Endothelial cell of hepatic sinusoid (primary cell): ENCODE measurements at regions not wholly inside any gene's neighbourhood (a gene's known extent, or its start where the extent isn't known, plus 50 kb on each side); places are given as distances from the start of the nearest gene placed in this dataset.
"Not testable (repeated sequence)": the region's sequence is repeated elsewhere in the genome, so short reads cannot be mapped to it uniquely, and the experiment has no call there.

ENCODE experiments used
- in situ Hi-C: cut with HindIII; loops from 2 replicates; pipeline ENCODE4 v1.10.0; 2017; ENCODE audit warnings: low sequenced_read_pairs

DNA sequence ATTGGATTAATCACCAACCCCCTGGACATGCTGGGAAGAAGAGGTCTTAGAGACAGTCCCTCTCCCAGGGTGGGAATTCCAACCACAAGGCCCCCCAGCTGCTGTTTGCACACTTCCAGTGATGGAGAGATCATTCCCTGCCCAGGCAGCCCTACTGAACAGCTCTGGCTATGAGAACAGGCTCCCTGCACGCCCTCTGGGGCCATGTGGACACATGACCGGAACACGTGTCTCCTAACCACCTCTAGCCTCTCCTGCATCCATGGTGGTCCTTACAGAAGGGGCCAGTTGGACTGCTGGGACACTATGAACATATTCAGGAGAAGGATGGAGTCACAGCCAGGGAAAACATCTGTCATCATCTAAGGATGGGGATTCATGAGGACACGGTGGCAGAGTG is 196.2 kb downstream of the MN1 start:
- in situ Hi-C loops = no loop called here

DNA sequence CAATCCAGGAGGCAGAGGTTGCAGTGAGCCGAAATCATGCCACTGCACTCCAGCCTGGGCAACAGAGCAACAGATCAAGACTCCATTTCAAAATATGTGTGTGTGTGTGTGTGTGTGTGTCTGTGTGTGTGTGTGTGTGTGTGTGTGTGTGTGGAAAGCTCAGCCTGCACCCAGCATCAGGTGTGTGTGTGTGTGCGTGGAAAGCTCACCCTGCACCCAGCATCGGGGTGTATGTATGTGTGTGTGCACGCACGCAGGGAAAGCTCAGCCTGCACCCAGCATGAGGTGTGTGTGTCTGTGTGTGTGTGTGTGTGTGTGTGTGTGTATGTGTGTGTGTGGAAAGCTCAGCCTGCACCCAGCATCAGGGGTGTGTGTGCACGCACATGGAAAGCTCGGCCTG is 193.8 kb downstream of the MN1 start:
- in situ Hi-C loops = not testable (repeated sequence)

DNA sequence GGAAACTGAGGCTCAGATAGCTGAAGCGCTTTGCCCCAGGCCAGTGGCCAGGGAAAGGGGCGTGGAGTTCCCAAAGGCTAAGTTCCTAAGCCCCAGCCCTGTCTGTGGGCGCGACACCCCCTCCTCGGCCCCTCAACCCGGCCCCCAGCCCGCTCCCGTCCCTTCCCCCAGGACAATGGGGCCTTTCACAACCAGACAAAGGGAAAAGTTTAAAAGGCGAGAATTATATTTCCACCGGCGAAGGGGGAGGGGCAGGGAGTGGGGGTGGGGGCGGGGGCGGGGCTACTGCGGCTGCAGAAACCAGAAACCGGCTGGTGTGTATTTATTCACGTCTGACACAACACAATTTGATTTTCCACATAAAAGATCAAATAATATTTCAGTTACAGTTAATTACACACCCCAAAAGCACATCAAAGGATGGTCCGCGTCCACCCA is 192.1 kb downstream of the MN1 start:
- in situ Hi-C loops = no loop called here

DNA sequence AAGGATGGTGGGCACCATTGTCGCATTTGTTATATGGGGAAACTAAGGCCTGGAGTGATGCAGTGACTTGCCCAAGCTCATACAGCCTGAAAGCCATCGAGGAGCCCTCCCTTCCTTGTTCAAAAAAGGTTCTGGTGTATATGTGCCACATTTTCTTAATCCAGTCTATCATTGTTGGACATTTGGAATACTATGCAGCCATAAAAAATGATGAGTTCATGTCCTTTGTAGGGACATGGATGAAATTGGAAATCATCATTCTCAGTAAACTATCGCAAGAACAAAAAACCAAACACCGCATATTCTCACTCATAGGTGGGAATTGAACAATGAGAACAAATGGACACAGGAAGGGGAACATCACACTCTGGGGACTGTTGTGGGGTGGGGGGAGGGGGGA is 191.4 kb downstream of the MN1 start:
- in situ Hi-C loops = not testable (repeated sequence)

DNA sequence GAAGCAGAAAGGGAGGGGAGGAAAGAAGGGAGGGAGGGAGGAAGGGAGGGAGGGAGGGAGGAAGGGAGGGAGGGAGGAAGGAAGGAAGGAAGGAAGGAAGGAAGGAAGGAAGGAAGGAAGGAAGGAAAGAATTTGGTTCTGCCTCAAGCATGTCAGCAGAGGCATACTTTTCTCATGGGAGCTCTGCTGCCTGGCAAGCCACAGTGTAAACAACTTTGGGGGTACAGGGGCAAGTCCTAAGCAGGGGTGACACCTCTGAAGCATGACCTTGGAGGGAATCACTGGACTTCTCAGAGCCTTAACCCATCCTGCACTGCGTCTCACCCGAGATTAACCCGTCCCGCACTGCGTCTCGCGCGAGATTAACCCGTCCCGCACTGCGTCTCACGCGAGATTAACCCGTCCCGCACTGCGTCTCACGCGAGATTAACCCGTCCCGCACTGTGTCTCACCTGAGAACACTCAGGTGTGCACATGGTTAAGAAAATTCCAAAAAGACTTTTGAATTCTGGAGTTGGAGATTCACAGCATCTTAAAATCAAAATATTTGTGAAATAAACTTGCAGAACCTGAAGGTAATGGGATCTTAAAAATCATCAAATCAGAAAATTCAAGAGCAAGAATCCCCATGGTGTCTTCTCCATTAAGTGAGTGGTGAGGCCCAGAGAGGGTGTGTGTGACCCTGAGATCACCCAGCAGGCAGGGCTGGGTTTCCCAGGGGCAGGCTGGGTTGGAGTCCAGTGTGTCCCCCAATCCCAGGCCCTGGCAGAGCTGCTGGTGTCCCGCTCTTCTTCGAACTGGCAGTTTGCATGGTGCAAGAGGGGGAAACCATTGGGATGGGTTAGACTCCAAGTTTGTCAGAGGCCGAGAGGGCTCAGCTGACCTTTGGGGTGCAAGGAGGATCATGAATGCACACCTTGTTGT is 190.4 kb downstream of the MN1 start:
- in situ Hi-C loops = no loop called here

DNA sequence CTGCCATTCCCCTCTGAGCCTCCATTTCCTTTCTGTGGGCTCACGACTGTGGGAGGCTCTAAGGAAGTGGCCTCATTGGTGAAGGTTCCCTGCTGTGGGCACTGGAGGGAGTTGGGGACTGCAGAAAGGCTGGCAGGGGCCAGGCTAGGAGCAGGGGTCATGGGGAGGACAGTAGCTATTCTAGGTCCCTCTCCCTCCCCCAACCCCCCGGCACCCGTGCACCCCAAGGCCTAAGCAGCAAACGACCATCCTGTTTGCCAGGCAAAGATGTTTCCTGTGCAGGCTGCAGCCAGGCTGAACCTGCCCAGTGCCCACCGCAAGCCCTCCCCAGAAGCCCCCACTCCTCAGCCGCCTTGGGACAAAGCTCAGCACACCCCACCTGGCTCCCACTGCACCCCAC is 189.4 kb downstream of the MN1 start:
- in situ Hi-C loops = no loop called here

DNA sequence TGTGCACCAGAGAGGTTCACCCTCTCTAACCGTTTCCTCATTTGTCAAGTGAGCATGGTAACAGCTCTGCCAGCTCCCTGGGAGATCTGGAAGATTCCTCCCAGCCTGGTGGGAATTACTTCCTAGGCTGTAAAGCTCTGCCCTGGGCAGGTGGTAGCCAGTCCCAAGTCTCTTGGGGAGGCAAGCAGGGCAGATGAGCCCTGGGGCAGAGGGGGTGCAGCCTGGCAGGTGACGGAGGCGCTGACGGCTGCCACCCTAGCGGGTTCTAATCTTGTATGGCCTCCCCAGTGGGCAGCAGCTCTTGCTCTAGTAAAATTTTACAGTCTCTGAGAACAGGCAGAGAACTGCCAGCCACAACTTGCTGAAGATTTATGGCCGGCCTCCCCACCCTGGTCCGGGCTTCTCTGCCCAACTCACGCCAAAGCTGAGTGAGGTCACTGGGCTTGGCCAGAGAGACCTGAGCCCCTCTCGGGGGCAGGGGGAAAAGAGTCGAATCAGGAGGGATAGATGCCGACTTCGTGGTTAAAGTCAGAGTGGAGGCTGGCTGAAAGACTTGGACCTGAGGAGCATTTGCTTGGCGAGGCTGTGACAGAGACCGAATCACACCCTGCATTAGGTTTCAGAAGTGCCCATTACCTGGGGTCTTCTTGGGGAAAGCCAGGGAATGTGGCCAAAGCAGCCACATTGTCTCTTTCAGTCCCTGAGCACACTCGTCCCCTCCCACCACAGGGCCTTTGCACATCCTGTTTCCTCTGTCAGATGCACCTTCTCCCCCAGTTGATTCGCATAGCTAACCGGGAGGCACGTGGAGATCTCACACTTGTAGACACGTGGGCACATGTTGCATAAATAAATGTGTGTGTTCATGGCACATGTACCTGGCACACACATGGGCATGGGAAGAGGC is 188.2 kb downstream of the MN1 start:
- in situ Hi-C loops = no loop called here

DNA sequence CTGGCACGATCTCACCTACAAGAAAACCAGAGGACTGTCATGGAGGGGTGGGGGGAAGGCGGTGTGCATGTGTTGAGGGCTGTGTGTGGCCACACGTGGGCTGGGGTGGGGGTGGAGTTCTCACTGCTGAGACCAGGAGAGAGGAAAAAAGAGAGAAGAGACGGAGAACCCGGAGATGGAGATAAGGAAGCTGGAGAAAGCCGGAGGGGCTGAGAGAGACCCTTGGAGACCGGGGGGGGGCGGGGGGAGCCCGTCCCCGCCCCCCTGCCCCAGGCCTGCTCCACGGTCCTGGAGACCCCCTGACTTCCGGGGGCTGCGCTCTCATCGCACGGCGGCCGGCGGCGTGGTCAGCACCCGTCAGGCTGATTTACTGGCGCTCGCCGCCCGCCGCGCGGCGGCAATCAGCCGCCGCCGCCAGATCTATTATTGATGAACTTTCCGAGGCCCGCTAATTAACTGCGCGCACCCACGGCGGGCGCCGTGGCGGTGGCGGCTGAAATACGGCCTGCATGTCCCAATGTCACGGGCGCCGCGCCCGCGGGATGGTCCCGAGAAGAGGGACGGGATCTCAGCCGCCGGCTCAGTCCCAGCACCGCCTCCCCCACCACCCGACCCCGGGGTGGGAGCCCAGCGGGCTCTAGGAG is 187.4 kb downstream of the MN1 start:
- in situ Hi-C loops = no loop called here

DNA sequence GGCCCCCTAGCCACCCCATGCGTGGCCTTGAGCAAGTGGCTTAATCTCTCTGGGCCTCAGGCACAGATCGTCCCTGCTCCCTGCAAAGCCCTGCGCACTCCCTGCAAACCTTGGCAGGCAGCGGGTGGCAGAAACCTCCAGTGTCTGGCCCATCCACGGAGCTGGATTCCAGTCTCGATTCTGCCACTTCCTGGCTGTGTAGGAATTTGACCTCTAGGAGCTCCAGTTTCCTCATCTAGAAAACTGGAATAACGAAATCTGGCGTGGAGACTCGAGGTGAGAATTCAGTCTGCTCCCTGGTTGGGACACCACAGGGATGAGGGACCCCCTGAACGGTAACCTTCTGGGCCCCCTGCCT is 186.9 kb downstream of the MN1 start:
- in situ Hi-C loops = no loop called here

DNA sequence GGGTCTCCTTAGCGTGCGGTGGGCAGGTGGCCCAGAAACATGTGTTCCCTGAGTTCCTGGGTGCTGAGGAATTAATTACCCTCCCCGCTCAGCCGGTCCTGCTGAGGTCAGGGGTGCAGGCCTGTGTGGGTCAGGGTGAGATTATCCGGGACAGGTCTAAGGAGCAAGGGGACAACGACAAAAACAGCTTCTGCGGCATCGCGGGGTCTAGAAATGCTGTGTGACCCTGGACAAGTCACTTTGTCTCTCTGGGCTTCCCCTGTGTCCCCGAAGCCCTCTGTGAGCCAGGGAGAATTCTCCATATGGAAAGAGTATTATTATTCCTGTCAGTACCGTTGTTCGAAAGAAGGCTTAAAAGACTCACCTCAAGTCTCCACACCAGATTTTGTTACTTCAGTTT is 186.1 kb downstream of the MN1 start:
- in situ Hi-C loops = no loop called here

DNA sequence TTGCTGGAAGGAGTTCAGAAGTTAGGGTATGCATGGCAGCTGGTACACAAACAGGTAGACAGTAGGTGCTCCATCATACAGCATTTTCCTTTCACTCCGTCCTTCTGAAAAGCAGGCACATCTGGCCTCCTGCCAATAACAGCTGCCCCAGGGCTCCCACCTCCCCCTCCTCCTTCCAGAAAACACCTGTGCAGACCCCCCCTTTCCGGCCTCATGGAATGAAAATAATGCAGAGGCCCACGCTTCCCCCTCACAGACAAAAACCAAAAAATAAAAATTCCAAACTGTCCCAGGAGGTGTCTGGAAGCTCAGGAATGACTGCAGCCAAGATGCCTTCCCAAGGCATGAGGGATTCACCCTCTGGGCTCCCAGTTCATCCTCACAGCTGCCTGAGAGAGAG is 185.5 kb downstream of the MN1 start:
- in situ Hi-C loops = no loop called here

DNA sequence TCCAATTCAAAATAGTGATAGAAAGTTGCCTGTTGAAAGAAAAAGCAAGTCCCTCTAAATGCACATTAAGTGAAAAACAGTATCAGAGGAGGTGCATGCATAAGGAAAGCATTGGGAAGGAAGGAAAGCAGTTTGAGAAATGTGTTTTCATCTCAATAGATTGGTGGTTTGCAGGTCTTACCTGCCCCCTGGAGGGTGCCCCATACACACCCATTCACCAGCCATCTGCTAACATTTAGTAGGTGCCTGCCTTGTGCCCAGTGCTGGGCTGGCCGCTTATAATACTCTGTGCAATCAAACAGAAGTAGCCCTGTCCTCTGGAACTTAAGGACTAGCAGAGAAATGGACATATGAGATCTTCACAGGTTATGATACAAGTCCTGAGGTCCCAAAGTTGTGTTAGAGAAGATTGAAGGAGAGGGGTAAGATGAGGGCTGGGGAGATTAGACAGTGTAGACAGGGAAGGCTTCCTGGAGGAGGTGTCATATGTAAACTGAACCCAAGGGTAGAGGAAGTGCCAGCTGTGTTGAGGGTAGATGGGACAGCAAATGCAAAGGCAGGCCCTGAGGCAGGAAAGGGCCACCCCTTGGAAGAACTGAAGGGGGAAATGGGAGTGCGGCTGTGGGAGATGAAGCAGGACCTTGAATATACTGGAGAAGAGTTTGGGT is 184.2 kb downstream of the MN1 start:
- in situ Hi-C loops = no loop called here

DNA sequence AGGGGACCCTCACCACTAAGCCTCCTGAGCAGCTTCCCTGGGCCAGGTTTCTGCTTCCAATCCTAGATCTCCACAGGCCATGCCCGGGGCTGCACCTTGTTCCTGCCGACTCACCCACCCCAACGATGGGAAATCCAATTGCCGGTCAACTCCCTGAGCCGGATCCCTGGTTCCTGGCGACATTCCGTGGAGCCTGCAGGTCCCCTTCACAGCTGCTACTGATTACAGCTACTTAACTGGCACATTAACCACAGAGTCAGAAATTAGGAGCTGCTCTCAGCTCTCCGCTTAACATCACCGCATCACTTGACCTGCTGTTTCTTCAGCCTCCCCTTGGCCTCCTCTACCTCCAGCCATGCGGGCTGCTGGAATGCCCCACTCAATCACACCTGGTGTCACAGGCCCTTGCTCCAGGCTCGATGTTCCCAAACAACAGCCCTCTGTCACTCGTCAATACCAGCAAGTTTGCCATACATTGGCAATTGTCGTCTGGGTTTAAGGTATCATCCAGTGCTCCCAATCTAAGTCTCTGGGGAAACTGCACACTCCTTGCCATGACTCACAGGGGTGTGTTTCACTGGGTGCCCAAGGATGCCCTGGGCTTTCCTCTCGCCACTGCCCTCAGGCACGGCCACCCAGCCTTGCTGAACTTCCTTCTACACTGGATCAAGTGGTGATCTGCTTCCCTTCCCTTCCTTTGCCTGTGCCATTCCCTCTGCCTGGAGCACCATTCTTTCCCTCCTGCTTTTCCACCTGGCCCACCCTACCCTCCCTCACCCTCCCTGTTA is 181.0 kb downstream of the MN1 start:
- in situ Hi-C loops = no loop called here

DNA sequence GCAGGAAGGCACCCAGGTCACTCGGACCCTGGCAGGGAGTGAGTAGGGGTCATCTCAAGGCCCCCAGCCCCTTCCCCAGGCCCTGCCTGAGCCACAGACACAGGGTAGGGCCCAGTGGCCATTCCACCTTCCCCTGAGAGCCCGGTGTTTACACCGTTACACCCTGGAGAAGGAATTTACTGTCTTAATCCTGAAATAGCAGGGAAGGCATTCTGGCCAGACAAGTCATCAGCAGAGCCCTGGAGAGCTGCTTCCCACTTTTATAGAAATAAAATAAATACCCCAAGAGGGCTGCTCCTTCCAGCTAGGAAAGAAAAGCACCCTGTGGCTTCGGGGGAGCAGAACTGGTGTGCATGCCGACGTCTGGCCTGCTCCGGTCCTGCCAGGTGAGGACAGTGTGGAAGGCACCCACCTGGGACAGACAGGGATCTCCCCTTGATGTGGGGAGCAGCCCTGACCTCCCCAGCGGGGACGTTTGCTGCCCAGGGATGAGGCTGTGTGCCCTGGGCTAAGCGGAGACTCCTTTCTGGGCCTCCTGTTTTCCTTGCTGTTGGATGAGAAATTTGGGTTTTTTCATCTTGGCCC is 180.0 kb downstream of the MN1 start:
- in situ Hi-C loops = no loop called here

DNA sequence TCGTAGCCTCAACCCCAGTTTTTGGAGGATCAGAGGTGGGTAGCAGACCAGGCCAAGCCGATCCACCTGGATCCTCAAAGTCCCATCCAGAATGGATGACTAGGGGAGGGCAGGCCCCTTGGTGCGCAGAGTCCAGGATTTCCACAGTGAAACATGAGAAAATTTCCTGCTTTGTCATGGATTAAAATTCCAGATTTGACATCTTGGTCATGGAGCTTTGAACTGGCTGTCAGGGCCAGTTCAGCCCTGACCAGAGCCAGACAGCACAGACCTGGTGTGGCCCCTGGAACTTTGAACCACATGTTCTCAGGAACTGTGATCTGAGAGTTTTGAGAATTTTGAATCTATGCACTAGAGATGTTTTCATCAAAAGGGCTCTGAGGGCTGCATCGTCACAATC is 177.5 kb downstream of the MN1 start:
- in situ Hi-C loops = no loop called here

DNA sequence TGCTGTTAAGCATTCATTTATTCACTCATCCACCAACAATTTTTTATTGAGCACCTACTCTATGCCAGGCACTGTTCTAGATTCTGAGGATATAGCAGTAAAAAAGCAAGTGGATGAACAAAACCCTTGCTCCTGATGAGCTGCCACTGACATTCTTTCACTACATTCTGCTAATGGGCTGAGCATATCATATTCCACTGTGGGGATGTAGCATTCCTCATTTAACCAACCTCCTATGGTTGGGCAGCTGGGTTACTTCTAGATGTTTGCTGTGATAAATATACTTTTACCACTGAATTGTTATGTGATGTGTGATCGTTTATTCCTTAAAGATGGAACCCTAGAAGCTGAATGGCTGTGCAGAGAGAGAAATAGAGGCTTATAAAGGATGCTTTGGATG is 176.9 kb downstream of the MN1 start:
- in situ Hi-C loops = no loop called here

DNA sequence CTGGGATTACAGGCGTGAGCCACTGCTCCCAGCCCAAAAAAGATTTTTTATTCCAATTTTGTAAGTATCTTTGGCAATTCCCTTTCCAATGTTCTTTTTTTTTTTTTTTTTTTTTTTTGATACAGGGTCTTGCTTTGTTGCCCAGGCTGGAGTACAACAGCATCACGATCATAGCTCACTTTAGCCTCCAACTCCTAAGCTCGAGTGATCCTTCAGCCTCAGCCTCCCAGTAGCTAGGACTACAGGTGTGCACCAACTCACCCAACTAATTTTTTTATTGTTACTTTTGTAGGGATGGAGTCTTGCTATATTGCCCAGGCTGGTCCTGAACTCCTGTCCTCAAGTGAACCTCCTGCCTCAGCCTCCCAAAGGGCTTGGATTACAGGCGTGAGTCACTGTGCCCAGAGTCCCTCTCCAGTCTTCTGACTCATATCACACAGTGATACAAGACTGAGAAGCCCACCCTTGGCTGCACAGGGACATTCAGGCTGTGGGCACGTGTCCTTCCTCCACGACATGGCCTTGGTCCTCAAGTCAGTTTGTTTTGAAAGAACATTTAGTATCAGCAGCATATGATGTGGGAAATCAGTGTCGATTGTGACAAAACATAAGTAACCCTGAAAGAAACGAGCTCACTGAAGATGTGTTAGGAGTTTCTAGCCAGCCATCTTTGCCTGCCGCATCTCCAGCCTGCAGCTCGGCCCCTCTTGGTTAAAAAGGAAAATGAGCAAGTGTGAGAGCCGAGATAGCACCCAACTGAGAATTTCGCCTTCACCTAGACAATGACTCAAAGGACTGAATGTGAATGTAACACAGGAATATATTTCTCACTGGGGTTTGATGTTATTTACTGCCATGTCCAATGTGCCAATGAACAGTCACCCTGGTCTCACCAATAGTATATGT is 175.5 kb downstream of the MN1 start:
- in situ Hi-C loops = no loop called here

DNA sequence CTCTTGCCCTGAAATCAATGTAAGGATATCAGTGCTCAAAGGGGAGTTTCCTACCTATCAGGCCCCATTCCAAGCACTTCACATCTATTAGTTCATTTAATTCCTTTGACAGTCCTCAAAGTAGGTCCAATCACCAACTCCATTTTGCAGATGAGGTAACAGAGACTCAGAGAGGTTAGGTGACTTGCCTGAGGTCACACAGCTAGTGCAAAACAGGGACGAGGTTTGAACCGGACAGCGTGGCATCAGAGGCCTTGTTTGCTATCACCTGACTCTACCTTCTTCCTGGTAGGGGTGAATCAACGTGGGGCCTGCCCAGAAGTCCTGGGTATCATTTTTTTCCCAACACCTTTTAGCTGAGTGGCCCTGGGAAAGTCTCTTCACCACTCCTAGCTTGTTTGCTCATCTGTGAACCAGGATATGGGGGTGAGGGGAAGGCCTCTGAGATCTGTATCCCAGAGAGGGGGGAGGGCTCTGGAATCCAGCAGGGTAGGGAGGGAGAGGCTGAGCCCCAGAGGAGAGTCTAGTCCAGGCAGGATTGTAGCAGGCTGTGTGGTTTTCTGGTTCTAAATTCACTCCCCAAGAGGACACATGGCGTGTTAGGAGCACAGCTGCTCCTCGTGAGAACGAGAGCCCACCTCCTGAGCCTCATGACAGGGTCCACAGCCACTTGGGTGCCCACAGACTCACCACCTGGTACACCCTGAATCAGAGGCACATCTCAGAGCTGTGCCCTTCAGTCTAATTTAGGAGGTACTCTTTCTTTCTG is 174.7 kb downstream of the MN1 start:
- in situ Hi-C loops = no loop called here
